K562 (cell line): ENCODE measurements at regions not wholly inside any gene's neighbourhood (a gene's known extent, or its start where the extent isn't known, plus 50 kb on each side); places are given as distances from the start of the nearest gene placed in this dataset.

Source experiments
- BRF2 ChIP-seq: IDR thresholded peaks from 3 replicates; pipeline ENCODE4 v1.6.1; 2011; ENCODE audit warnings: borderline replicate concordance, mild to moderate bottlenecking; ENCODE audit not compliant: insufficient read length, insufficient read depth
- CEBPB ChIP-seq: fragments of 450-650 bp; IDR thresholded peaks from 2 replicates; pipeline ENCODE4 v1.6.1; 2016; ENCODE audit warnings: missing genetic modification characterization, missing compliant biosample characterization
- CTCF ChIP-seq, 3 experiments: IDR thresholded peaks in 2 of 3; conservative IDR thresholded peaks in 1 of 3; 2 replicates each; pipeline ENCODE4 v1.5.1; 2011 to 2012; ENCODE audit warnings: low read length in 3 of 3, mild to moderate bottlenecking in 3 of 3, control low read depth in 2 of 3, improper control_type of control experiment in 1 of 3, inconsistent platforms in 1 of 3, low read depth in 1 of 3, mixed read lengths in 1 of 3, moderate library complexity in 1 of 3; ENCODE audit not compliant: insufficient read depth in 2 of 3
- EP300 ChIP-seq: IDR thresholded peaks from 2 replicates; pipeline ENCODE4 v1.6.1; 2012; ENCODE audit warnings: low read length, improper control_type of control experiment
- MEIS2 ChIP-seq: fragments of 450-650 bp; IDR thresholded peaks from 2 replicates; pipeline ENCODE4 v1.6.1; 2014; ENCODE audit warnings: mild to moderate bottlenecking; ENCODE audit not compliant: partially characterized antibody
- NCOA2 ChIP-seq, 2 experiments: fragments of 450-650 bp; IDR thresholded peaks; 2 replicates each; pipeline ENCODE4 v1.6.1; 2018; ENCODE audit warnings: mild to moderate bottlenecking in 2 of 2, moderate library complexity in 1 of 2; ENCODE audit not compliant: partially characterized antibody in 2 of 2
- RFX7 ChIP-seq: fragments of 250-450 bp; sonication (Bioruptor Pico); IDR thresholded peaks from 2 replicates; pipeline ENCODE4 v1.5.1; 2021; ENCODE audit warnings: mild to moderate bottlenecking
- SMARCC2 ChIP-seq: fragments of 450-650 bp; IDR thresholded peaks from 2 replicates; pipeline ENCODE4 v1.6.1; 2017; ENCODE audit warnings: antibody characterized with exemption, moderate library complexity, mild to moderate bottlenecking, low read depth
- USF2 ChIP-seq: sonication (generic); formaldehyde crosslinking; IDR thresholded peaks from 2 replicates; pipeline ENCODE4 v1.5.0; 2020; ENCODE audit warnings: missing genetic modification reagents
- ZNF830 ChIP-seq: fragments of 250-450 bp; sonication (Bioruptor Pico); IDR thresholded peaks from 2 replicates; pipeline ENCODE4 v1.5.0; 2021; ENCODE audit warnings: mild to moderate bottlenecking

- TF ChIP-seq CTCF (IDR thresholded peaks at IDR 0.05 in 2 of 3, conservative IDR thresholded peaks at IDR 0.05 in 1 of 3; ENCODE audit: insufficient read depth in 2 of 3, low read depth in 1 of 3, low read length in 3 of 3) = no peak
- no peak for TF ChIP-seq NCOA2 (IDR thresholded peaks at IDR 0.05; ENCODE audit: partially characterized antibody in 2 of 2)
- no peak for TF ChIP-seq RFX7 (CRISPR knock-in tag)
- TF ChIP-seq MEIS2 = no peak
- no peak for TF ChIP-seq USF2 (CRISPR knock-in tag)
- TF ChIP-seq CEBPB = no peak
- TF ChIP-seq EP300 = no peak
- no peak for TF ChIP-seq SMARCC2
- no peak for TF ChIP-seq BRF2
- TF ChIP-seq ZNF830 (CRISPR knock-in tag) = no peak
Measured at GRCh38 chr3:106065831-106066230, 197.0 kb upstream of the CBLB start.
